DND-41 (cell line): ENCODE measurements at regions not wholly inside any gene's neighbourhood (a gene's known extent, or its start where the extent isn't known, plus 50 kb on each side); places are given as distances from the start of the nearest gene placed in this dataset.

Experiments used
- EZH2 ChIP-seq: IDR thresholded peaks from 3 replicates; pipeline ENCODE4 v1.6.1; 2012; ENCODE audit warnings: borderline replicate concordance, low read depth, mild to moderate bottlenecking, moderate library complexity, low read length, inconsistent platforms; ENCODE audit not compliant: severe bottlenecking
- TF ChIP-seq, protein P1 (sequence below): IDR thresholded peaks from 2 replicates; pipeline ENCODE4 v1.5.1; 2012; ENCODE audit warnings: borderline replicate concordance, low read length, moderate library complexity, mild to moderate bottlenecking; ENCODE audit not compliant: poor library complexity, severe bottlenecking; ENCODE audit errors: extremely low read depth

DNA sequence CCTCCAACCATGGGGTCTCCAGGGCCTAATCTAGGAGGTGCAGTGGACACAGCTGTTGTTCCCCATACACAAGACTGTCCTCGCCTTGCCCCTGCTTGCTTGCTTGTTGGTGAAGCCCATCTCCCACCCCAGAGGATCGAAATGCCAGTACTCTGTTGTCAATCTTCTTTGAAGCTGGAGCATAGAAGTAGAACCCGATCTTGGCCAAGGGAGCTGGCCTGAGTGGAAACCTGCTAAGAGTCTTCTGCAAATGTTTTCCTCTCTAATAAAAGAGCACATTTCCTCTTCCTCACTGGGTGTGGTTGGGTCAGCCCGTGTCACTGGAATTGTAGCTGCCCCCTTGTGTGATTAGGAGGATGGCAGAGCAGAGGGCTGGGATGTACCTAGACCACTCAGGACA lies 85.4 kb downstream of the HES1 start:
- TF ChIP-seq, protein P1, sequence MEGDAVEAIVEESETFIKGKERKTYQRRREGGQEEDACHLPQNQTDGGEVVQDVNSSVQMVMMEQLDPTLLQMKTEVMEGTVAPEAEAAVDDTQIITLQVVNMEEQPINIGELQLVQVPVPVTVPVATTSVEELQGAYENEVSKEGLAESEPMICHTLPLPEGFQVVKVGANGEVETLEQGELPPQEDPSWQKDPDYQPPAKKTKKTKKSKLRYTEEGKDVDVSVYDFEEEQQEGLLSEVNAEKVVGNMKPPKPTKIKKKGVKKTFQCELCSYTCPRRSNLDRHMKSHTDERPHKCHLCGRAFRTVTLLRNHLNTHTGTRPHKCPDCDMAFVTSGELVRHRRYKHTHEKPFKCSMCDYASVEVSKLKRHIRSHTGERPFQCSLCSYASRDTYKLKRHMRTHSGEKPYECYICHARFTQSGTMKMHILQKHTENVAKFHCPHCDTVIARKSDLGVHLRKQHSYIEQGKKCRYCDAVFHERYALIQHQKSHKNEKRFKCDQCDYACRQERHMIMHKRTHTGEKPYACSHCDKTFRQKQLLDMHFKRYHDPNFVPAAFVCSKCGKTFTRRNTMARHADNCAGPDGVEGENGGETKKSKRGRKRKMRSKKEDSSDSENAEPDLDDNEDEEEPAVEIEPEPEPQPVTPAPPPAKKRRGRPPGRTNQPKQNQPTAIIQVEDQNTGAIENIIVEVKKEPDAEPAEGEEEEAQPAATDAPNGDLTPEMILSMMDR: no peak
- TF ChIP-seq EZH2: no peak
